ENCODE measurements at regions not wholly inside any gene's neighbourhood (a gene's known extent, or its start where the extent isn't known, plus 50 kb on each side); places are given as distances from the start of the nearest gene placed in this dataset.

DNA sequence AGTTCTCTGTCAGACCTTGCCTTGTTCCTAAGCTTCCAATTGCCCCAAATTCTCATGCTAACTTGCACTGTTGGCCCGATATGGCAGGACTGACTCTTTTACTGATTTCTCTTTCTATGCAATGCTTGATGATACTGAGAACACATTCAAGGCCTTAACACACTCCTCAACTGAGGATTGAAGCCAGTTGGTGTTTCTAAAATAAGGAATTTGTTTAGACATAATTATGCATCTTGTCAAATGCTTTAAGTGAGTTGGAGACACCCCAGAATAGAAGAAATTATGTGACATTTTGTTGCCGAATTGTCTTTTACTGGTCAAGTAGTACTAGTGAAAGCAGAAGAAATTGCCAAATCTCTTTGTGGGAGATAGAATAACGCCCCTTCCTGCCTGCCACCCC is 60.0 kb upstream of the THSD7B start:
- Histone ChIP-seq H3K4me3 (ENCODE audit: low read depth in 2 of 2, low read length in 1 of 2) (no peak overlapping the region), H3F3A (replicated peaks; ENCODE audit: insufficient read depth) (no peaks in the 10 kb centered on the region), H4K20me1 (ENCODE audit: insufficient read depth) (no peaks in the 10 kb centered on the region), H2AFZ (ENCODE audit: low read depth) (no peak overlapping the region), H3K79me2 (ENCODE audit: insufficient read depth) (no peaks in the 10 kb centered on the region), H3K27me3 (ENCODE audit: insufficient read depth) (no peaks in the 10 kb centered on the region), H3K9ac (no peak overlapping the region), H3K27ac (ENCODE audit: low read depth in 2 of 2, low read length in 1 of 2) (no peak overlapping the region), H3K9me2 (no peaks in the 10 kb centered on the region), H3K4me1 (ENCODE audit: control insufficient read depth in 1 of 2, insufficient read depth in 2 of 2, low read depth in 1 of 2, low read length in 1 of 2) (no peaks in the 10 kb centered on the region), H3K4me2 (no peak overlapping the region), H3K36me3 (replicated peaks in 1 of 2; ENCODE audit: control insufficient read depth in 1 of 2, insufficient read depth in 2 of 2, low read length in 1 of 2) (no peaks in the 10 kb centered on the region), H3K9me3 (no peaks in the 10 kb centered on the region)
- WGBS (ENCODE audit: low lambda C conversion rate): 11% methylated on average over 3 of the region's 3 CpGs
- ChIA-PET CTCF (no interaction called here), POLR2A (no interaction called here)
- DNase-seq: no peak
- TF ChIP-seq POLR2AphosphoS5 (IDR thresholded peaks at IDR 0.05; ENCODE audit: low read depth, low read length) (no peak), RXRA (IDR thresholded peaks at IDR 0.05; ENCODE audit: borderline replicate concordance, low read depth) (no peak), TEAD4 (IDR thresholded peaks at IDR 0.05; ENCODE audit: borderline replicate concordance, insufficient read depth) (no peak), TAF1 (IDR thresholded peaks at IDR 0.05; ENCODE audit: borderline replicate concordance, low read depth, low read length) (no peak), FOXM1 (IDR thresholded peaks at IDR 0.05; ENCODE audit: low read depth) (no peak), RAD21 (IDR thresholded peaks at IDR 0.05; ENCODE audit: low read length) (no peak)
- TF ChIP-seq, protein P1, sequence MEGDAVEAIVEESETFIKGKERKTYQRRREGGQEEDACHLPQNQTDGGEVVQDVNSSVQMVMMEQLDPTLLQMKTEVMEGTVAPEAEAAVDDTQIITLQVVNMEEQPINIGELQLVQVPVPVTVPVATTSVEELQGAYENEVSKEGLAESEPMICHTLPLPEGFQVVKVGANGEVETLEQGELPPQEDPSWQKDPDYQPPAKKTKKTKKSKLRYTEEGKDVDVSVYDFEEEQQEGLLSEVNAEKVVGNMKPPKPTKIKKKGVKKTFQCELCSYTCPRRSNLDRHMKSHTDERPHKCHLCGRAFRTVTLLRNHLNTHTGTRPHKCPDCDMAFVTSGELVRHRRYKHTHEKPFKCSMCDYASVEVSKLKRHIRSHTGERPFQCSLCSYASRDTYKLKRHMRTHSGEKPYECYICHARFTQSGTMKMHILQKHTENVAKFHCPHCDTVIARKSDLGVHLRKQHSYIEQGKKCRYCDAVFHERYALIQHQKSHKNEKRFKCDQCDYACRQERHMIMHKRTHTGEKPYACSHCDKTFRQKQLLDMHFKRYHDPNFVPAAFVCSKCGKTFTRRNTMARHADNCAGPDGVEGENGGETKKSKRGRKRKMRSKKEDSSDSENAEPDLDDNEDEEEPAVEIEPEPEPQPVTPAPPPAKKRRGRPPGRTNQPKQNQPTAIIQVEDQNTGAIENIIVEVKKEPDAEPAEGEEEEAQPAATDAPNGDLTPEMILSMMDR (IDR thresholded peaks at IDR 0.05): no peak
- TF ChIP-seq, protein P2, sequence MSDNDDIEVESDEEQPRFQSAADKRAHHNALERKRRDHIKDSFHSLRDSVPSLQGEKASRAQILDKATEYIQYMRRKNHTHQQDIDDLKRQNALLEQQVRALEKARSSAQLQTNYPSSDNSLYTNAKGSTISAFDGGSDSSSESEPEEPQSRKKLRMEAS (IDR thresholded peaks at IDR 0.05; ENCODE audit: low read depth): no peak
- TF ChIP-seq, protein P3, sequence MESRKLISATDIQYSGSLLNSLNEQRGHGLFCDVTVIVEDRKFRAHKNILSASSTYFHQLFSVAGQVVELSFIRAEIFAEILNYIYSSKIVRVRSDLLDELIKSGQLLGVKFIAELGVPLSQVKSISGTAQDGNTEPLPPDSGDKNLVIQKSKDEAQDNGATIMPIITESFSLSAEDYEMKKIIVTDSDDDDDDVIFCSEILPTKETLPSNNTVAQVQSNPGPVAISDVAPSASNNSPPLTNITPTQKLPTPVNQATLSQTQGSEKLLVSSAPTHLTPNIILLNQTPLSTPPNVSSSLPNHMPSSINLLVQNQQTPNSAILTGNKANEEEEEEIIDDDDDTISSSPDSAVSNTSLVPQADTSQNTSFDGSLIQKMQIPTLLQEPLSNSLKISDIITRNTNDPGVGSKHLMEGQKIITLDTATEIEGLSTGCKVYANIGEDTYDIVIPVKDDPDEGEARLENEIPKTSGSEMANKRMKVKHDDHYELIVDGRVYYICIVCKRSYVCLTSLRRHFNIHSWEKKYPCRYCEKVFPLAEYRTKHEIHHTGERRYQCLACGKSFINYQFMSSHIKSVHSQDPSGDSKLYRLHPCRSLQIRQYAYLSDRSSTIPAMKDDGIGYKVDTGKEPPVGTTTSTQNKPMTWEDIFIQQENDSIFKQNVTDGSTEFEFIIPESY (IDR thresholded peaks at IDR 0.05; ENCODE audit: borderline replicate concordance, low read depth): no peak

DNA sequence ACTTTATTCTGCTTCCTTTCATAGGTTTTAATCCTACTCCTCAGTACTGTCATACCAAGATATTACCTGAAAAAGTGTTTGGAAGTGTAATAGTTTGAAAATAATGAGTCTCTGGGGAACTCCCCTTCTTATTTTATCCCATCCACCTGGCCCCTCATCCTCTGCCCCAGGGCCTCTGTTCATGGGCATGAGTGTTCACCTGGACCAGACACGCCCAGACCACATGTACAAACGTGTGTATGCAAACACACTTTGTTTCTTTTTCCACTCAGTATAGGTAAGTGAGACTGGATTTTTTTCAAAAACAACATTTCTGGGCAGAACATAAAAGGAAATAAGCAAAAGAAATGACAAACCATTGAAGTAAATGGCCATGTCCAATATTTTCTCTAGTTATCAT is 62.1 kb upstream of the THSD7B start:
- no peaks in the 10 kb centered on the region for H3K4me1 ChIP-seq (ENCODE audit: control insufficient read depth in 1 of 2, insufficient read depth in 2 of 2, low read depth in 1 of 2, low read length in 1 of 2)
- H3K9ac ChIP-seq: no peak overlapping the region
- ChIA-PET POLR2A (no interaction called here), CTCF (no interaction called here)
- DNase-seq: no peak
- H3K27ac ChIP-seq (ENCODE audit: low read depth in 2 of 2, low read length in 1 of 2): no peak overlapping the region
- no peaks in the 10 kb centered on the region for H3K27me3 ChIP-seq (ENCODE audit: insufficient read depth)
- H3K79me2 ChIP-seq (ENCODE audit: insufficient read depth): no peaks in the 10 kb centered on the region
- no peaks in the 10 kb centered on the region for H3K9me3 ChIP-seq
- WGBS (ENCODE audit: low lambda C conversion rate): 0% methylated on average over 2 of the region's 2 CpGs
- H3K36me3 ChIP-seq (replicated peaks in 1 of 2; ENCODE audit: control insufficient read depth in 1 of 2, insufficient read depth in 2 of 2, low read length in 1 of 2): no peaks in the 10 kb centered on the region
- no peak overlapping the region for H3K4me3 ChIP-seq (ENCODE audit: low read depth in 2 of 2, low read length in 1 of 2)
- no peaks in the 10 kb centered on the region for H3F3A ChIP-seq (replicated peaks; ENCODE audit: insufficient read depth)
- H4K20me1 ChIP-seq (ENCODE audit: insufficient read depth): no peaks in the 10 kb centered on the region
- no peaks in the 10 kb centered on the region for H3K9me2 ChIP-seq
- no peak overlapping the region for H3K4me2 ChIP-seq
- H2AFZ ChIP-seq (ENCODE audit: low read depth): no peak overlapping the region
- TF ChIP-seq CHD2 (IDR thresholded peaks at IDR 0.05; ENCODE audit: low read length, partially characterized antibody) (no peak), FOSL2 (IDR thresholded peaks at IDR 0.05; ENCODE audit: borderline replicate concordance, low read depth) (no peak)
